ENCODE measurements at regions not wholly inside any gene's neighbourhood (a gene's known extent, or its start where the extent isn't known, plus 50 kb on each side); places are given as distances from the start of the nearest gene placed in this dataset.

- TF ChIP-seq, protein P1, sequence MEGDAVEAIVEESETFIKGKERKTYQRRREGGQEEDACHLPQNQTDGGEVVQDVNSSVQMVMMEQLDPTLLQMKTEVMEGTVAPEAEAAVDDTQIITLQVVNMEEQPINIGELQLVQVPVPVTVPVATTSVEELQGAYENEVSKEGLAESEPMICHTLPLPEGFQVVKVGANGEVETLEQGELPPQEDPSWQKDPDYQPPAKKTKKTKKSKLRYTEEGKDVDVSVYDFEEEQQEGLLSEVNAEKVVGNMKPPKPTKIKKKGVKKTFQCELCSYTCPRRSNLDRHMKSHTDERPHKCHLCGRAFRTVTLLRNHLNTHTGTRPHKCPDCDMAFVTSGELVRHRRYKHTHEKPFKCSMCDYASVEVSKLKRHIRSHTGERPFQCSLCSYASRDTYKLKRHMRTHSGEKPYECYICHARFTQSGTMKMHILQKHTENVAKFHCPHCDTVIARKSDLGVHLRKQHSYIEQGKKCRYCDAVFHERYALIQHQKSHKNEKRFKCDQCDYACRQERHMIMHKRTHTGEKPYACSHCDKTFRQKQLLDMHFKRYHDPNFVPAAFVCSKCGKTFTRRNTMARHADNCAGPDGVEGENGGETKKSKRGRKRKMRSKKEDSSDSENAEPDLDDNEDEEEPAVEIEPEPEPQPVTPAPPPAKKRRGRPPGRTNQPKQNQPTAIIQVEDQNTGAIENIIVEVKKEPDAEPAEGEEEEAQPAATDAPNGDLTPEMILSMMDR (conservative IDR thresholded peaks at IDR 0.05; ENCODE audit: low read depth, low read length) = no peak
- no peak overlapping the region for H3K4me3 ChIP-seq (ENCODE audit: low read length)
- no peak for DNase-seq (ENCODE audit: low read depth)
These were observed 910.2 kb upstream of the SLC10A2 start for GRCh38 chr13:103976371-103976770.

DNA sequence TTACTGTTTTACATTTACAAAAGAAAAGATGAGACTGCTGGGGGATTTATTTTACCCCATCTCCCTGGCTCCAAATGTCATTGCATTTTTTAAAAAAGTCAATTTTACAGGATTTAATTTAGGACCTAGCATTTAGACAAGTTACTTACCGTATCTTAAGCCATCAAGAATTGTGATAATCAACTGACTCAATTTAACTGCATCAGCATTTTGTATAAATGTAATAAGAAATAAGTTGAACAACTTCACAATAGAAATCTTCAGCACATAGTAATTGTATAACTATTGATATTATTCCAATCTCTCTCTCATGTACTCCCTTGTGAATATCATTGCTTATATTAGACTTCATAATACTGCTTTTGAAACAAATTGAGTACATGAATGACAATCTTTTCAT, 907.5 kb upstream of the SLC10A2 start:
- DNase-seq (ENCODE audit: low read depth) = no peak
- no peak overlapping the region for H3K4me3 ChIP-seq (ENCODE audit: low read length)
- TF ChIP-seq, protein P1 (conservative IDR thresholded peaks at IDR 0.05; ENCODE audit: low read depth, low read length) = no peak

- H3K4me3 ChIP-seq (ENCODE audit: low read length) = no peak overlapping the region
- no peak for DNase-seq (ENCODE audit: low read depth)
- TF ChIP-seq, protein P1 (conservative IDR thresholded peaks at IDR 0.05; ENCODE audit: low read depth, low read length) = no peak
These were observed 903.4 kb upstream of the SLC10A2 start for GRCh38 chr13:103969520-103970050.

DNA sequence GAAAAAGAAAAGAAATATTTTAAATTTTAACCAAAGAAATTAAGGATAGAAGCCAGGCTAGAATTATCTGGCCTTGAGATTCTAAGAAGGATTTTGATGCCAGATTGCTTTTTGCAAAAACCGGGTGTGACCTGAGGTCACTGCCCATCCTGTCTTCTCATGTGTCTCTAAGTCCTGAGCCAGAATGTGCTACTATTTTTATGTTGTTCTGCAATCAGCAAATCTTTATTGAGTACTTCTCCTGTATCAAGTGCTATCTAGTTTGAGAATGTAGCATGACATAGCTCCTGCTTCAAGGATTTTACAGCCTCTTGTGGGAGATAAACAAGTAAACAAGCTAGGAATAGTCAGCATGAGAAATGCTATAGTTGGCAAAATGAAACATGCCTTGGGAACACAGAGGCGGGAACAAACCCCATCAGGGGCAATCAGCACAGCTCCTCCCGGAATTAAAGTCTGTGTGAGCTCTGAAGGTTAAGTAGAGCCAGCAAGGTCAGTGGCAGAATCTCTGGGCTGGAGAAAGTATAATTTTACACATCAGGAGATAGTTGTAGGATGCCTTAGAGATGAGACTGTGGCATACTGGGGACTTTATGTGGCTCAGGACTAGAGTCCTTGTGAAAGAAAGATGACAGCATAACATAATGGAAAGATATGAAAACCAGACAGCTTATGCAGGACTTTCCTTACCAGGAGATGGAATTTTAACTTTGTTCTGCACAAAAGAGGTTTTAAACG, 899.5 kb upstream of the SLC10A2 start:
- no peak overlapping the region for H3K4me3 ChIP-seq (ENCODE audit: low read length)
- DNase-seq (ENCODE audit: low read depth) = no peak
- TF ChIP-seq, protein P1 (conservative IDR thresholded peaks at IDR 0.05; ENCODE audit: low read depth, low read length) = no peak

DNA sequence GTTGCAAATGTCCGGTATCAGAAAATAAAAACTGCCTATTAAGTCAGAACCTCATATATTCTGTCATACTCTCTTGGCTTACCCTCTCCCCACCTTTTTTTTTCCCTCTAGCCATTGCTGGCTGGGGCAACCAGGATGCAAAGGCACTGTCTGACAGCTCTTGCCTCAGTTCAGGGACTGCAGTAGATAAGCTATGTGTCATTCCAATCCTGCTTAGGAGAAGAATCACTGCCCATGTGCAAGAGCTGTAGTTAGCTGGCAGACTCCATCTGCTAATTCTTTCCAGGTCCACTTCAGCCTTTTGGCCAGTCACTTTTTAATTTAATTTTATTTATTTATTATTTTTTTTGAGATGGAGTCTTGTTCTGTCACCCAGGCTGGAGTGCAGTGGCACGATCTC, 895.6 kb upstream of the SLC10A2 start:
- H3K4me3 ChIP-seq (ENCODE audit: low read length) = no peak overlapping the region
- DNase-seq (ENCODE audit: low read depth) = no peak
- TF ChIP-seq, protein P1 (conservative IDR thresholded peaks at IDR 0.05; ENCODE audit: low read depth, low read length) = no peak

DNA sequence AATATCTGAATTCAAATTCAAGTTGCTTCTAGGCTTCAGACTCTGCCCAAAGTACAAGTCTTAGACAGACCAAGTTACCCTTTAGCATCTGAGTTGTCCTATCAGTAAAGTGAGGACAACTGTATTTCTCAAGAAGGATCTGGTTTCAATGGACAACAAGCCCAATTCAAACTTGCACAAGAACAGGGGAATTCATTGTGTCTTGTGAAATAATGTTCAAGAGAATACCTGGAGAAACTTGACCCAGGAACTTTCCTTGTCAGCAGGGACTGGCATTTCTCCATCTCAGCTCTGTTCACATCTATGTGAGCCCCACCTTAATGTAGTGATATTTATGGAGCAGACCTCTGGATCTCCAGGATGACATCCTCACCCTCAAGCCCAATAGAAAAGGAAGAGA, 894.9 kb upstream of the SLC10A2 start:
- no peak for DNase-seq (ENCODE audit: low read depth)
- TF ChIP-seq, protein P1 (conservative IDR thresholded peaks at IDR 0.05; ENCODE audit: low read depth, low read length) = no peak
- H3K4me3 ChIP-seq (ENCODE audit: low read length) = no peak overlapping the region

DNA sequence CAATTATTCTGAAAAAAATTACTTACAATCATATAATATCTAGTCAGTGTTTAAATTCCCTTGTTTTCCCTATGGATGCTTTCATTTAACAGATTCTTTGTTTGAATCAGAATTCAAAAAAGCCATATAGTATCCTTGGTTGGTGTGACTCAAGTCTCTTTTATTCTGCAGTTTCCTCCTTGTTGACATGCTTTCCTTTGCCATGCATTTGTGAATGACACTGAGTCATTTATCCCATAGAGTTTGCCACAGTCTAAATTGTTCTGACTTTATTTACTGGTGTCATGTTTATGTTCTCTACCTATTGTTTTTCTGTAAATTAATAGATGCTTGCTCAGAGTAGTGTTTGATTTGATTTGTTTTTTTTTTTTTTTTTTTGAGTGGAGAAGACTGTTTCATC, 893.8 kb upstream of the SLC10A2 start:
- no peak overlapping the region for H3K4me3 ChIP-seq (ENCODE audit: low read length)
- no peak for DNase-seq (ENCODE audit: low read depth)
- TF ChIP-seq, protein P1 (conservative IDR thresholded peaks at IDR 0.05; ENCODE audit: low read depth, low read length) = no peak

Measured in retinal pigment epithelial cell (primary cell).